AG04449 (cell line): ENCODE measurements at regions not wholly inside any gene's neighbourhood (a gene's known extent, or its start where the extent isn't known, plus 50 kb on each side); places are given as distances from the start of the nearest gene placed in this dataset.

Experiments used
- CTCF ChIA-PET: fragments of 350-600 bp; formaldehyde crosslinking; extraction: SDS; loops from one replicate; lab custom pipeline; 2021; ENCODE audit warnings: antibody characterized with exemption; lab: Yijun Ruan, JAX
- POLR2A ChIA-PET: fragments of 400-600, 350-600 bp; formaldehyde crosslinking; extraction: SDS; loops from one replicate; lab custom pipeline; 2020; ENCODE audit warnings: antibody characterized with exemption, inconsistent platforms; lab: Yijun Ruan, JAX
- DNase-seq: peaks from one replicate; pipeline ENCODE4 v3.0.0-alpha.2; 2010; ENCODE audit warnings: low read depth, low spot score
- H3K4me3 ChIP-seq: 2 replicates; pipeline ENCODE4 v1.5.1; 2011; ENCODE audit warnings: low read depth, mild to moderate bottlenecking, control low read depth, low read length
- CTCF ChIP-seq: IDR thresholded peaks from one replicate; pipeline ENCODE4 v1.5.1; 2011; ENCODE audit warnings: mild to moderate bottlenecking, moderate library complexity, low read length, control low read depth, inconsistent platforms; ENCODE audit not compliant: insufficient read depth; ENCODE audit errors: missing control alignments

GRCh38 chr1:88466011-88466410, 218.1 kb upstream of the PKN2 start:
- ChIA-PET CTCF (no interaction called here), POLR2A (no interaction called here)
- H3K4me3 ChIP-seq = no peak overlapping the region
- DNase-seq = no peak
- no peak for TF ChIP-seq CTCF

GRCh38 chr1:88466899-88467580, 217.0 kb upstream of the PKN2 start:
- DNase-seq = no peak
- no peak overlapping the region for H3K4me3 ChIP-seq
- ChIA-PET POLR2A (no interaction called here), CTCF (no interaction called here)
- TF ChIP-seq CTCF = no peak

GRCh38 chr1:88472298-88472697, 211.8 kb upstream of the PKN2 start:
- POLR2A ChIA-PET = no interaction called here
- no peak for TF ChIP-seq CTCF
- DNase-seq = no peak
- CTCF ChIA-PET = interaction anchor here (1.0 kb wide), 1 partner anchor 10 kb away, joined by 3 read pairs; no protein-coding TSS in a partner anchor
- no peak overlapping the region for H3K4me3 ChIP-seq

GRCh38 chr1:88472714-88473113, 211.4 kb upstream of the PKN2 start:
- no peak for DNase-seq
- CTCF ChIA-PET = interaction anchor here (1.0 kb wide), 1 partner anchor 10 kb away, joined by 3 read pairs; no protein-coding TSS in a partner anchor
- no peak overlapping the region for H3K4me3 ChIP-seq
- POLR2A ChIA-PET = no interaction called here
- TF ChIP-seq CTCF = no peak

- no peak overlapping the region for H3K4me3 ChIP-seq
- no peak for DNase-seq
- ChIA-PET CTCF (no interaction called here), POLR2A (no interaction called here)
- TF ChIP-seq CTCF = no peak
Observed at GRCh38 chr1:88474555-88475304, 209.3 kb upstream of the PKN2 start.

GRCh38 chr1:88484881-88485280, 199.2 kb upstream of the PKN2 start:
- H3K4me3 ChIP-seq = no peak overlapping the region
- DNase-seq = no peak
- TF ChIP-seq CTCF = no peak
- CTCF ChIA-PET = no interaction called here
- POLR2A ChIA-PET = no interaction called here
